Spleen (tissue), 7 donors: ENCODE measurements at regions not wholly inside any gene's neighbourhood (a gene's known extent, or its start where the extent isn't known, plus 50 kb on each side); places are given as distances from the start of the nearest gene placed in this dataset.

Source experiments
- POLR2A ChIP-seq, 3 donors: fragments of 450-650 bp; IDR thresholded peaks; one replicate each; pipeline ENCODE4 v1.5.1; 2017; ENCODE audit warnings: antibody characterized with exemption in 3 of 3, mild to moderate bottlenecking in 1 of 3
- POLR2AphosphoS5 ChIP-seq, 3 donors: sonication (generic); formaldehyde crosslinking; IDR thresholded peaks; one replicate each; pipeline ENCODE4 v1.5.1; 2017; ENCODE audit warnings: antibody characterized with exemption in 3 of 3
- TF ChIP-seq, protein P1 (sequence below), 11 experiments: fragments of 200-600 bp in 7 of 11; fragments of 450-650 bp in 4 of 11; sonication (generic) in 4 of 11; IDR thresholded peaks in 8 of 11; conservative IDR thresholded peaks in 3 of 11; 1 replicate in 7 of 11; 2 replicates in 4 of 11; pipeline versions ENCODE4 v1.4.0 to v1.8.0; 2016 to 2021; ENCODE audit warnings: antibody characterized with exemption in 11 of 11, inconsistent platforms in 4 of 11, mild to moderate bottlenecking in 1 of 11
- donor health status: DM: no; HTN: no; CAD: no; lungs with moderate emphysema.
- donor health status: DM: no; HTN: no; CAD: no.
- donor health status: DM: no; HTN: no; CAD: no.

DNA sequence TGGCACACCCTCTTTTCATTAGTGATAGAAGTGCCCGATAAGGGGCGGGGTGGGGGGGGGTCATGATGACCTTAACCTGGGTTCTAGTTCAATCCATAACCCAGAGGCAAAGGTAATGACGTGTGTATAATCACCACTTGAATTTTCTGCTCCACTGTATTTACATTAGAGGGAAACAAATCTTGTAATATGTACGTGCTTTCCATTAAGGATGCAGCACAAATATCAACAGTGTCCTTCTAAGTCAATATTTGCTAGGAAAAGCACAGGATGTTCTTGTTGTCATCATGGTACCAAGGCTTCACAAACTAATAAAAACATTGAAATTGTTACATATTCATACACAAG, 121.2 kb upstream of the SLC38A2 start:
- TF ChIP-seq, protein P1, sequence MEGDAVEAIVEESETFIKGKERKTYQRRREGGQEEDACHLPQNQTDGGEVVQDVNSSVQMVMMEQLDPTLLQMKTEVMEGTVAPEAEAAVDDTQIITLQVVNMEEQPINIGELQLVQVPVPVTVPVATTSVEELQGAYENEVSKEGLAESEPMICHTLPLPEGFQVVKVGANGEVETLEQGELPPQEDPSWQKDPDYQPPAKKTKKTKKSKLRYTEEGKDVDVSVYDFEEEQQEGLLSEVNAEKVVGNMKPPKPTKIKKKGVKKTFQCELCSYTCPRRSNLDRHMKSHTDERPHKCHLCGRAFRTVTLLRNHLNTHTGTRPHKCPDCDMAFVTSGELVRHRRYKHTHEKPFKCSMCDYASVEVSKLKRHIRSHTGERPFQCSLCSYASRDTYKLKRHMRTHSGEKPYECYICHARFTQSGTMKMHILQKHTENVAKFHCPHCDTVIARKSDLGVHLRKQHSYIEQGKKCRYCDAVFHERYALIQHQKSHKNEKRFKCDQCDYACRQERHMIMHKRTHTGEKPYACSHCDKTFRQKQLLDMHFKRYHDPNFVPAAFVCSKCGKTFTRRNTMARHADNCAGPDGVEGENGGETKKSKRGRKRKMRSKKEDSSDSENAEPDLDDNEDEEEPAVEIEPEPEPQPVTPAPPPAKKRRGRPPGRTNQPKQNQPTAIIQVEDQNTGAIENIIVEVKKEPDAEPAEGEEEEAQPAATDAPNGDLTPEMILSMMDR (IDR thresholded peaks at IDR 0.05 in 8 of 11, conservative IDR thresholded peaks at IDR 0.05 in 3 of 11) = no peak
- TF ChIP-seq POLR2A (IDR thresholded peaks at IDR 0.05) (no peak), POLR2AphosphoS5 (IDR thresholded peaks at IDR 0.05) (no peak)
